ENCODE measurements at regions not wholly inside any gene's neighbourhood (a gene's known extent, or its start where the extent isn't known, plus 50 kb on each side); places are given as distances from the start of the nearest gene placed in this dataset.

DNA sequence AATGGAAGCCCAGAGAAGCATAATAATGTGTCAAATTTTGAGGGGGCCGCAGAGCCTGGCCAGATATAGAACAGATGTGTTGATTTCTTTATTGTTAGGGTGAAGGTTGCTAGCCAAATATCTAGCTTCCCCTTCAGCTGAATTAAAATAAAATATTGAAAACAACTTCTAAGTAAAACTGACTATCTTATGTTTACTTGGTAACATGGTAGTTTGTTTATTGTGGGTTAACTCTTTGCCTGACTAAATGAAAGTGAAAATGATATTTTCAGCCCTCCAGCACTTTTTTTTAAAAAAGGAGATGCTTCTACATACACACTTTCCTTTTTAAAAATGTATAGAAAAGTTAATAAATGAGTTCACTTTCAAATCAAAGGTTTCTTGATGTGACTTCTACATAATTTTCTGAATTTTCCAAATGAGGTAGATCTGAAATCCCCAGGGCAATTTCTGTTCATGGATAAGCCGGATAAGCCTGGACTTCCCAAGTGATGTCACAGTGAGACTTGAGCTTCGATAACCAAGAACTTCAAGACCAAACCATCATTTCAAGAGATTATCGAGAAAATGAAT is 172.1 kb upstream of the OLIG3 start:
- Histone ChIP-seq H3K27me3 (no peaks in the 10 kb centered on the region), H3K36me3 (no peaks in the 10 kb centered on the region), H3K27ac (no peak overlapping the region), H3K4me1 (no peaks in the 10 kb centered on the region), H3K9me3 (no peaks in the 10 kb centered on the region), H3K4me3 (no peak overlapping the region)
- TF ChIP-seq POLR2A (IDR thresholded peaks at IDR 0.05) (no peak), POLR2AphosphoS5 (IDR thresholded peaks at IDR 0.05) (no peak), EP300 (IDR thresholded peaks at IDR 0.05) (no peak), CTCF (IDR thresholded peaks at IDR 0.05) (no peak)
- no peak for ATAC-seq
- 57 to 64% methylated on average over 2 of the region's 4 CpGs for WGBS, 2 donors (ENCODE audit: low coverage in 1 of 2)

- no peaks in the 10 kb centered on the region for H3K27me3 ChIP-seq
- H3K4me3 ChIP-seq: no peak overlapping the region
- ATAC-seq: no peak
- no peaks in the 10 kb centered on the region for H3K4me1 ChIP-seq
- H3K27ac ChIP-seq: no peak overlapping the region
- H3K36me3 ChIP-seq: no peaks in the 10 kb centered on the region
- WGBS, 2 donors (ENCODE audit: low coverage in 1 of 2): 79 to 80% methylated on average over 2 to 3 of the region's 3 CpGs
- TF ChIP-seq CTCF (IDR thresholded peaks at IDR 0.05) (no peak), POLR2A (IDR thresholded peaks at IDR 0.05) (no peak), EP300 (IDR thresholded peaks at IDR 0.05) (no peak), POLR2AphosphoS5 (IDR thresholded peaks at IDR 0.05) (no peak)
- no peaks in the 10 kb centered on the region for H3K9me3 ChIP-seq
Measured at GRCh38 chr6:137673603-137674002, 179.4 kb upstream of the OLIG3 start.

DNA sequence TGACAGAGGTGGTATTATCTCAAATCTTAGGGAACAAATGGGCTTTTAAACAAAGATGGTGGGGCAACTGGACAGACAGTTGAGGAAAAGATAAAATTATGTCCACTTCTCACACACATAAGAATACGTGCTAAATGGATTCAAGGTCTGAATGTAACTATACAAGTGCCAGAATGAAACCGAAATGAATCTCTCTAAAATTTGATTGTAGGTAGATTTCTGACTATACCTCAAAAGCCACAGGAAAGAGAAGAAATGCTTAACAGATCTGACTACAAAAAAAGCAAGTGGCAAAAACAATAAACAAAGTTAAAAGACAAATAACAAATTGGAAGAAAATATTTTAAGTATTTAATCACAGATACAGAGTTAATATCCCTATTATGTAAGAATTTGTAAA is 182.7 kb upstream of the OLIG3 start:
- H3K9me3 ChIP-seq: no peaks in the 10 kb centered on the region
- H3K27ac ChIP-seq: no peak overlapping the region
- ATAC-seq: no peak
- H3K27me3 ChIP-seq: no peaks in the 10 kb centered on the region
- H3K4me1 ChIP-seq: no peaks in the 10 kb centered on the region
- H3K36me3 ChIP-seq: no peaks in the 10 kb centered on the region
- WGBS, 2 donors (ENCODE audit: low coverage in 1 of 2): 76 to 100% methylated on average over 2 of the region's 2 CpGs
- TF ChIP-seq POLR2AphosphoS5 (IDR thresholded peaks at IDR 0.05) (no peak), POLR2A (IDR thresholded peaks at IDR 0.05) (no peak), CTCF (IDR thresholded peaks at IDR 0.05) (no peak), EP300 (IDR thresholded peaks at IDR 0.05) (no peak)
- H3K4me3 ChIP-seq: no peak overlapping the region

DNA sequence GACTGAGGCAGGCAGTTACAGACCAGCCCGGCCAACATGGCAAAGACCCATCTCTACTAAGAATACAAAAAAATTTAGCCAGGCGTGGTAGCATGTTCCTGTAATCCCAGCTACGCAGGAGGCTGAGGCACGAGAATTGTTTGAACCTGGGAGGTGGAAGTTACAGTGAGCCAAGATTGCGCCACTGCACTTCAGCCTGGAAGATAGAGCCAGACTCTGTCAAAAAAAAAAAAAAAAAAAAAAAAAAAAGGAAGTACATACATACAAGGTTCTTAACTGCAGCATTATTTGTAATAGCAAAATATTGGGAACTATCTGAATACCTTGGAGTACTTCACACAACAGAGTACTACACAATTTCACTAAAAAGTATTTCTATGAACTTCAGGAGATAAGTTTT is 183.5 kb upstream of the OLIG3 start:
- no peak overlapping the region for H3K27ac ChIP-seq
- 63% methylated on average over 5 of the region's 5 CpGs; no CpG with 5 or more reads in 1 of the 2 donors for WGBS, 2 donors (ENCODE audit: low coverage in 1 of 2)
- no peaks in the 10 kb centered on the region for H3K4me1 ChIP-seq
- H3K36me3 ChIP-seq: no peaks in the 10 kb centered on the region
- H3K4me3 ChIP-seq: no peak overlapping the region
- ATAC-seq: no peak
- H3K27me3 ChIP-seq: no peaks in the 10 kb centered on the region
- TF ChIP-seq EP300 (IDR thresholded peaks at IDR 0.05) (no peak), POLR2A (IDR thresholded peaks at IDR 0.05) (no peak), CTCF (IDR thresholded peaks at IDR 0.05) (no peak), POLR2AphosphoS5 (IDR thresholded peaks at IDR 0.05) (no peak)
- no peaks in the 10 kb centered on the region for H3K9me3 ChIP-seq

DNA sequence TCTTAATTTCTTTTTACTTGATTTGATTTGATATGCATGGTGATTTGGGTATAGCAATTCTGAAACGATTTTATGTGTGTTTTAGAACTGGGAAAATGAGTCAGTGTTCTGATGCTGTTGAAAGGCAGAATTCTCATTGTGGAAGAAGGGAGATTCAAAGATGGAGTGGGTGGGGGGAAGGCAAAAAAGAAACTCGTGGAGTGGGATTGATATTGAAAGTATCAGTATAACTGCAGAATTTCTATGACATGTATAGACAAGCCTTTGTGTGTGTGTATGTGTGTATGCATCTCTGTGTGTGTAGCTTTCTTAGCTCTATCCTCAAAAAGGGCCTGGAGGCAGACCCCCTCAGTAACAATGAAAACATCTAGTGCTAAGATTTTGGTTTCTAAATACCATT is 184.3 kb upstream of the OLIG3 start:
- Histone ChIP-seq H3K27me3 (no peaks in the 10 kb centered on the region), H3K27ac (no peak overlapping the region), H3K36me3 (no peaks in the 10 kb centered on the region), H3K4me1 (no peaks in the 10 kb centered on the region), H3K4me3 (no peak overlapping the region), H3K9me3 (no peaks in the 10 kb centered on the region)
- no peak for ATAC-seq
- no peak for TF ChIP-seq EP300 (IDR thresholded peaks at IDR 0.05)
- no peak for TF ChIP-seq POLR2A (IDR thresholded peaks at IDR 0.05)
- no peak for TF ChIP-seq CTCF (IDR thresholded peaks at IDR 0.05)
- TF ChIP-seq POLR2AphosphoS5 (IDR thresholded peaks at IDR 0.05): no peak
- WGBS, 2 donors (ENCODE audit: low coverage in 1 of 2): 75 to 83% methylated on average over 2 of the region's 2 CpGs

Measured in gastroesophageal sphincter (tissue), 4 donors.